ENCODE measurements at regions not wholly inside any gene's neighbourhood (a gene's known extent, or its start where the extent isn't known, plus 50 kb on each side); places are given as distances from the start of the nearest gene placed in this dataset.

GRCh38 chr18:2028986-2029385, 542.3 kb downstream of the METTL4 start:
- H3K4me1 Mint-ChIP-seq (ENCODE audit: low read depth, unreplicated experiment): peaks cover 2% of the 10 kb centered on the region
- H3K27me3 Mint-ChIP-seq (ENCODE audit: low read depth, unreplicated experiment): no peaks in the 10 kb centered on the region
- TF ChIP-seq CTCF (IDR thresholded peaks at IDR 0.05; ENCODE audit: insufficient read depth, low read depth, low read length): no peak
- no peak for TF ChIP-seq EZH2 (IDR thresholded peaks at IDR 0.05; ENCODE audit: insufficient read depth, low read length)
- no peaks in the 10 kb centered on the region for H3K9me3 Mint-ChIP-seq (ENCODE audit: unreplicated experiment)
- DNase-seq (ENCODE audit: low read depth) (no peak), FAIRE-seq (no peak)
- H3K27ac ChIP-seq (ENCODE audit: low read depth, low read length): no peak overlapping the region
- no peaks in the 10 kb centered on the region for H4K20me1 ChIP-seq (ENCODE audit: insufficient read depth, low read length)
- H3K27me3 ChIP-seq (ENCODE audit: insufficient read depth, low read length): no peaks in the 10 kb centered on the region
- no peak overlapping the region for H3K4me3 ChIP-seq (ENCODE audit: insufficient read depth, low read depth, low read length)
- no peak overlapping the region for H3K27ac Mint-ChIP-seq (ENCODE audit: unreplicated experiment)
- no peak overlapping the region for H3K4me2 ChIP-seq (ENCODE audit: low read length)
- no peak overlapping the region for H3K9ac ChIP-seq (ENCODE audit: low read length)
- H3K79me2 ChIP-seq (ENCODE audit: insufficient read depth, low read length): no peaks in the 10 kb centered on the region
- no peak overlapping the region for H3K4me3 Mint-ChIP-seq (ENCODE audit: unreplicated experiment)
- no peaks in the 10 kb centered on the region for H3K36me3 ChIP-seq (ENCODE audit: insufficient read depth, low read length)
- no peak overlapping the region for H2AFZ ChIP-seq (ENCODE audit: low read depth, low read length)
- no peaks in the 10 kb centered on the region for H3K4me1 ChIP-seq (ENCODE audit: insufficient read depth, low read length)
- H3K9me3 ChIP-seq (ENCODE audit: insufficient read depth, low read depth, low read length): no peaks in the 10 kb centered on the region
- H3K36me3 Mint-ChIP-seq (ENCODE audit: low read depth, unreplicated experiment): no peaks in the 10 kb centered on the region

- no peaks in the 10 kb centered on the region for H3K36me3 ChIP-seq (ENCODE audit: insufficient read depth, low read length)
- no peak for FAIRE-seq
- H3K36me3 Mint-ChIP-seq (ENCODE audit: low read depth, unreplicated experiment): no peaks in the 10 kb centered on the region
- no peaks in the 10 kb centered on the region for H3K4me1 ChIP-seq (ENCODE audit: insufficient read depth, low read length)
- no peak overlapping the region for H3K9ac ChIP-seq (ENCODE audit: low read length)
- no peak overlapping the region for H3K4me3 ChIP-seq (ENCODE audit: insufficient read depth, low read depth, low read length)
- no peaks in the 10 kb centered on the region for H3K79me2 ChIP-seq (ENCODE audit: insufficient read depth, low read length)
- DNase-seq (ENCODE audit: low read depth): no peak
- H2AFZ ChIP-seq (ENCODE audit: low read depth, low read length): no peak overlapping the region
- H3K9me3 Mint-ChIP-seq (ENCODE audit: unreplicated experiment): no peaks in the 10 kb centered on the region
- H3K27me3 Mint-ChIP-seq (ENCODE audit: low read depth, unreplicated experiment): peaks cover 2% of the 10 kb centered on the region
- no peaks in the 10 kb centered on the region for H4K20me1 ChIP-seq (ENCODE audit: insufficient read depth, low read length)
- no peak overlapping the region for H3K4me3 Mint-ChIP-seq (ENCODE audit: unreplicated experiment)
- no peak overlapping the region for H3K27ac ChIP-seq (ENCODE audit: low read depth, low read length)
- no peaks in the 10 kb centered on the region for H3K27me3 ChIP-seq (ENCODE audit: insufficient read depth, low read length)
- H3K27ac Mint-ChIP-seq (ENCODE audit: unreplicated experiment): no peak overlapping the region
- H3K9me3 ChIP-seq (ENCODE audit: insufficient read depth, low read depth, low read length): no peaks in the 10 kb centered on the region
- H3K4me2 ChIP-seq (ENCODE audit: low read length): no peak overlapping the region
- H3K4me1 Mint-ChIP-seq (ENCODE audit: low read depth, unreplicated experiment): peaks cover 2% of the 10 kb centered on the region
- TF ChIP-seq EZH2 (IDR thresholded peaks at IDR 0.05; ENCODE audit: insufficient read depth, low read length): no peak
- TF ChIP-seq CTCF (IDR thresholded peaks at IDR 0.05; ENCODE audit: insufficient read depth, low read depth, low read length): no peak
These were observed 540.7 kb downstream of the METTL4 start for GRCh38 chr18:2030647-2031046.

GRCh38 chr18:2032036-2032435, 539.3 kb downstream of the METTL4 start:
- no peaks in the 10 kb centered on the region for H3K9me3 Mint-ChIP-seq (ENCODE audit: unreplicated experiment)
- no peaks in the 10 kb centered on the region for H3K79me2 ChIP-seq (ENCODE audit: insufficient read depth, low read length)
- DNase-seq (ENCODE audit: low read depth) (no peak), FAIRE-seq (no peak)
- peaks cover 2% of the 10 kb centered on the region for H3K4me1 Mint-ChIP-seq (ENCODE audit: low read depth, unreplicated experiment)
- H3K27me3 ChIP-seq (ENCODE audit: insufficient read depth, low read length): no peaks in the 10 kb centered on the region
- no peak overlapping the region for H2AFZ ChIP-seq (ENCODE audit: low read depth, low read length)
- no peak overlapping the region for H3K27ac ChIP-seq (ENCODE audit: low read depth, low read length)
- H3K4me1 ChIP-seq (ENCODE audit: insufficient read depth, low read length): no peaks in the 10 kb centered on the region
- H3K27ac Mint-ChIP-seq (ENCODE audit: unreplicated experiment): no peak overlapping the region
- no peaks in the 10 kb centered on the region for H3K9me3 ChIP-seq (ENCODE audit: insufficient read depth, low read depth, low read length)
- no peak overlapping the region for H3K4me3 ChIP-seq (ENCODE audit: insufficient read depth, low read depth, low read length)
- H3K36me3 Mint-ChIP-seq (ENCODE audit: low read depth, unreplicated experiment): no peaks in the 10 kb centered on the region
- H4K20me1 ChIP-seq (ENCODE audit: insufficient read depth, low read length): no peaks in the 10 kb centered on the region
- H3K27me3 Mint-ChIP-seq (ENCODE audit: low read depth, unreplicated experiment): peaks cover 2% of the 10 kb centered on the region
- H3K9ac ChIP-seq (ENCODE audit: low read length): no peak overlapping the region
- H3K36me3 ChIP-seq (ENCODE audit: insufficient read depth, low read length): no peaks in the 10 kb centered on the region
- no peak for TF ChIP-seq EZH2 (IDR thresholded peaks at IDR 0.05; ENCODE audit: insufficient read depth, low read length)
- no peak for TF ChIP-seq CTCF (IDR thresholded peaks at IDR 0.05; ENCODE audit: insufficient read depth, low read depth, low read length)
- no peak overlapping the region for H3K4me3 Mint-ChIP-seq (ENCODE audit: unreplicated experiment)
- no peak overlapping the region for H3K4me2 ChIP-seq (ENCODE audit: low read length)

Data from astrocyte (in vitro differentiated cells and primary cell).